RWPE1 (cell line): ENCODE measurements at regions not wholly inside any gene's neighbourhood (a gene's known extent, or its start where the extent isn't known, plus 50 kb on each side); places are given as distances from the start of the nearest gene placed in this dataset.
"Not testable (repeated sequence)": the region's sequence is repeated elsewhere in the genome, so short reads cannot be mapped to it uniquely, and the experiment has no call there.

ENCODE experiments used
- CTCF ChIA-PET: fragments of 350-600 bp; sonication (Branson Sonifier 250); formaldehyde crosslinking; extraction: SDS; loops from one replicate; lab custom pipeline; 2021; lab: Yijun Ruan, JAX
- POLR2A ChIA-PET: fragments of 400-600 bp; formaldehyde crosslinking; extraction: SDS; loops from one replicate; lab custom pipeline; 2020; ENCODE audit warnings: antibody characterized with exemption; ENCODE audit not compliant: low non-redundant PET; lab: Yijun Ruan, JAX
- DNase-seq: peaks from one replicate; pipeline ENCODE4 v3.0.0; 2012; ENCODE audit warnings: low spot score
- H3K27ac ChIP-seq: fragments of 450-650 bp; 2 replicates; pipeline ENCODE4 v1.5.1; 2017
- CTCF ChIP-seq: fragments of 450-650 bp; conservative IDR thresholded peaks from 2 replicates; pipeline ENCODE4 v1.5.1; 2017; ENCODE audit warnings: low read depth, mild to moderate bottlenecking

DNA sequence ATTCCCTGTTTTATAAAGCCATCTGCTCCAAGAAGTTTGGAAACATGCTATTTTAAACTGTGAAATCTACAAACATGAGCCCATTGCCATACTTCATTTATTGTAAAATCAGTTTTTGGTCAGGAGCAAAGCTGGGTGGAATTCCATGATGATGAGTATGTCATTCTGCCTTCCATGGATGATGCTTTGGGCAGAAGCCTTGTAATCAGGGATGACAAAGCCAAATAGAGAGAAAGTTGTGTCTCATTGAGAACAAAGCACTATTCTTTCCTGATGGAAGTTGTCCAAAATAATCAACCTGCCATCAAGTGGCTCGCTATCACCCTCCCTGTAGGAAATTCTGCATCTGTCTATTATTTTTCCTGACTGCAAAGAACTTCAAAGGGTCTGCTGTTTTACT is 313.0 kb upstream of the DEFB112 start:
- H3K27ac ChIP-seq = no peak overlapping the region
- ChIA-PET CTCF (no interaction called here), POLR2A (no interaction called here)
- no peak for DNase-seq
- no peak for TF ChIP-seq CTCF

GRCh38 chr6:50369996-50370395 is 320.3 kb upstream of the DEFB112 start:
- no peak for TF ChIP-seq CTCF
- H3K27ac ChIP-seq = no peak overlapping the region
- no peak for DNase-seq
- CTCF ChIA-PET = no interaction called here
- POLR2A ChIA-PET = no interaction called here

- TF ChIP-seq CTCF = no peak
- H3K27ac ChIP-seq = no peak overlapping the region
- CTCF ChIA-PET = no interaction called here
- POLR2A ChIA-PET = no interaction called here
- DNase-seq = no peak
Measured at GRCh38 chr6:50380406-50381098, 330.8 kb upstream of the DEFB112 start.

DNA sequence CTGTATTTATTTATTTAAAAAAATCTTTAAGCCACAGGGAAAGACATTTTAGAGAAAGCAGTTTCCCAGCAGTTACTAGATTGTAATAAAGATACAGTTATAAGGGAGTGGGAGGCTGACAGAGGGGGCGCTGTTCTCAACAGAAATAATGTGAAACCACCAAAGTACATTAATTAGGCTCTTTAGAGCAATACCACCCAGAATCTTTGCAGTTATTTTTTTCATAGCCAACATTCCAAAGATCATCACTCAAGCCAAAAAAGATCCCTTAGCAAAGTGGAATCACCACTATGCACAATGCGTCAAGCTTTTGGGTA is 331.3 kb upstream of the DEFB112 start:
- TF ChIP-seq CTCF = no peak
- ChIA-PET CTCF (interaction anchor here (0.6 to 0.7 kb wide), 2 partner anchors 493 to 673 kb away, joined by 3 to 5 read pairs; no protein-coding TSS in a partner anchor), POLR2A (no interaction called here)
- no peak for DNase-seq
- no peak overlapping the region for H3K27ac ChIP-seq

DNA sequence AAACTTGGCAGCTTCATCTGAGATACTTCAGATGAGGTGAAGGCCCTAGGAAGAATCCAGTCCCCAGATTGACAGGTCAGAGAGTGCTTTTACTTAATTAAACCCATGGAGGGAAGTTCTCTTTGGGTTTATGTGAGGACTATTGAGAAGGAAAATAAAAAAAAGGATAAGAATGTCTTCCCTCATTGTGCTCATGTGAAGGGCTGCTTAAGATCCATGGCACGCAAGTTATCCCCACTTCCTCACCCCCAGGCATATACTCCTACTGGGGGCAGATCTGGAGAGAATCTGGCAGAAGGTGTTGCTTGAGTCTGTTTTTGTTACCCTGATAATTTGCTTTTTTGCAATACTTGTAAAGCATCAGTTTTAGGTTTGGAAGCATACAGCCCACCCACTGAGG is 322.9 kb upstream of the TFAP2D start:
- ChIA-PET POLR2A (no interaction called here), CTCF (no interaction called here)
- H3K27ac ChIP-seq = no peak overlapping the region
- TF ChIP-seq CTCF = no peak
- no peak for DNase-seq

DNA sequence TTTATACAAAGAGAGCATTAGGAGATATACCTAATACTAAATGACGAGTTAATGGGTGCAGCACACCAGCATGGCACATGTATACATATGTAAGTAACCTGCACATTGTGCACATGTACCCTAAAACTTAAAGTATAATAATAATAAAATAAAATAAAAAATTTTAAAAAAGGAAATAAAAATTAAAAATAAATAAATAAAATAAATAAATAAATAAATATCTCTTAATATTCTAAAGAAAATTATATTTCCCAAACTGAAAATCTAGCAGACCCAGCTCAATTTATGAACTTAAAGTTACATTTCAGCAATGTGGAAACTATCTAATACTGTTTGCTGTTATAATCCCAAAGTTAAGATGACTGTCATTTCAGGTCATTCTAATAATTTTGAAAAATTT is 319.2 kb upstream of the TFAP2D start:
- CTCF ChIA-PET, POLR2A ChIA-PET: not testable (repeated sequence)

DNA sequence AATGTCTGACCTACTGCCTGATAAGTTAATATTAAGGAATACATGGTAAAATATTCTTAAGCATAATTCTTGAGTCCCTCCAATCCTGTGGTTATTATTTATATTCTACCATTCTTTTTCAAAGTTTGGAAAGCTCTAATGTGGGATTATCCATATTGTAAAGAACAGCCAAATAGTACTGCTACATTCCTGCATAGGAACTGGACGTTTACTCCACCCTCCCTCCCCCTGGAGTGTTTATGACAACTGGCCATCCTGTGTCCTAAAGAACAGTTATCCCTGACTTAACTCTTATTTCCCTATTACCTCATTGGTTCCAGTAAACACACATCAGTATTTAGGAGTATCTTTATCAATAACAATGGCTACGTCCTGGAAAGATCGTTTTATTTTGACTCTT is 308.7 kb upstream of the TFAP2D start:
- no peak for DNase-seq
- no peak overlapping the region for H3K27ac ChIP-seq
- CTCF ChIA-PET = no interaction called here
- POLR2A ChIA-PET = no interaction called here
- TF ChIP-seq CTCF = no peak

More for the DNA sequence above, 319.2 kb upstream of the TFAP2D start:
- not testable (repeated sequence) for DNase-seq, H3K27ac ChIP-seq
